Omental fat pad (tissue), 3 donors: ENCODE measurements at regions not wholly inside any gene's neighbourhood (a gene's known extent, or its start where the extent isn't known, plus 50 kb on each side); places are given as distances from the start of the nearest gene placed in this dataset.

Source experiments
- ATAC-seq: fragments of 150-250 bp; one replicate; pipeline ENCODE4 v1.9.1; 2016; ENCODE audit warnings: mild to moderate bottlenecking, moderate library complexity; ENCODE audit not compliant: low FRiP score
- DNase-seq: peaks from one replicate; pipeline ENCODE4 v3.0.0-alpha.2; 2019; ENCODE audit warnings: low spot score
- TF ChIP-seq, protein P1 (sequence below), 3 donors: fragments of 450-650 bp; IDR thresholded peaks; one replicate each; pipeline ENCODE4 v1.5.1; 2016 to 2017; ENCODE audit warnings: antibody characterized with exemption in 3 of 3, mild to moderate bottlenecking in 3 of 3, moderate library complexity in 2 of 3

DNA sequence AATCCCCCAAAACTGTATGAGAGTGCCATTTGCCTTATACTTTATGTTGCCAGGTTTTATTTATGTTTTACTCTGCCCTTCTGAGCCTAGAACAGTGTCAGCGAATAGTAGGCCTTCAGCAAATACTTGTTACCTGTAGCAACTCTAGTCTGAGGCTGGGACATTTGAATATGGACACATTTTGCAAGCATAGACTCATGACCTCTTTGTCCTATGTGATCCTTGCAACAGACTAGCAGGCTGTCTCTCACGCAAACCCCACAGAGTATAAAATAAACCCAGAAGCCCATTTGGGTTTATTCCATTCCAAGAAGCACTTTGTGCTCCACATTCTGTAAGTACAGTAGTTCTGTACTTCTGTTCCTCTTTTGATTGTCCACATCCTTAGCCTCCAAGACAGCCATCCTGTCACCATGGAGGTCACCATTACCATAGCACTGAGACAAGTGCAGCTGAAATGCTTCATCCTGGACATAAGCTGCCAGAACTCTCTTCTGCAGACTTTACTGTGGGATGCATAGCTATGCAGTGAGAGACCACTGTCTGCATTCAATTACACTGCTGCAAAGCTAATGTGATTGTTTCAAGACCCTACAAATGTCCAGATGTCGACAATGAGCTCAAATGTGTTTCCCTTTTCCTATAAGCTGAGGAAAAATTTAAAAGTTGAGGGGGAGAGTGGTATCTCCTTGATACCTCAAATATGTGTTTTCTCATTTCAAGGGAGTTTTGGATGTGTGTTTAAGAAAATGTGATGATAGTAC, 425.7 kb downstream of the PID1 start:
- no peak for DNase-seq
- TF ChIP-seq, protein P1, sequence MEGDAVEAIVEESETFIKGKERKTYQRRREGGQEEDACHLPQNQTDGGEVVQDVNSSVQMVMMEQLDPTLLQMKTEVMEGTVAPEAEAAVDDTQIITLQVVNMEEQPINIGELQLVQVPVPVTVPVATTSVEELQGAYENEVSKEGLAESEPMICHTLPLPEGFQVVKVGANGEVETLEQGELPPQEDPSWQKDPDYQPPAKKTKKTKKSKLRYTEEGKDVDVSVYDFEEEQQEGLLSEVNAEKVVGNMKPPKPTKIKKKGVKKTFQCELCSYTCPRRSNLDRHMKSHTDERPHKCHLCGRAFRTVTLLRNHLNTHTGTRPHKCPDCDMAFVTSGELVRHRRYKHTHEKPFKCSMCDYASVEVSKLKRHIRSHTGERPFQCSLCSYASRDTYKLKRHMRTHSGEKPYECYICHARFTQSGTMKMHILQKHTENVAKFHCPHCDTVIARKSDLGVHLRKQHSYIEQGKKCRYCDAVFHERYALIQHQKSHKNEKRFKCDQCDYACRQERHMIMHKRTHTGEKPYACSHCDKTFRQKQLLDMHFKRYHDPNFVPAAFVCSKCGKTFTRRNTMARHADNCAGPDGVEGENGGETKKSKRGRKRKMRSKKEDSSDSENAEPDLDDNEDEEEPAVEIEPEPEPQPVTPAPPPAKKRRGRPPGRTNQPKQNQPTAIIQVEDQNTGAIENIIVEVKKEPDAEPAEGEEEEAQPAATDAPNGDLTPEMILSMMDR (IDR thresholded peaks at IDR 0.05): no peak
- ATAC-seq: no peak

DNA sequence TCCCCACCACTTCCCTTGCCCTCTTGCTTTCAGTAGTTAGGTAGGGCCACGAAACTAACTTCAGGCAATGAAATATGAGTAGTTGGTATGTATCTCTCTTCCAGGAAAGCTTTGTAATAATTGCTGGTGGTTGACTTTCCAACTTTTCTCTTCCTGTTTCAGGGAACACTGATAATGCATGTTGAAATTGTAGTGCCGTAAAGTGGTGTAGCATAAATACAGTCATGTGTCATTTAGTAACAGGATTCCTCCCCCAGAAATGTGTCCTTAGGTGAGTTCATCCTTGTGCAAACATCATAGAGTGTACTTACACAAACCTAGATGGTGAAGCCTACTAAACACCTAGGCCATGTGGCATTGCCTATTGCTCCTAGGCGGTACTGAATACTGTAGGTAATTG, 429.2 kb downstream of the PID1 start:
- ATAC-seq (no peak), DNase-seq (no peak)
- TF ChIP-seq, protein P1 (IDR thresholded peaks at IDR 0.05): no peak

DNA sequence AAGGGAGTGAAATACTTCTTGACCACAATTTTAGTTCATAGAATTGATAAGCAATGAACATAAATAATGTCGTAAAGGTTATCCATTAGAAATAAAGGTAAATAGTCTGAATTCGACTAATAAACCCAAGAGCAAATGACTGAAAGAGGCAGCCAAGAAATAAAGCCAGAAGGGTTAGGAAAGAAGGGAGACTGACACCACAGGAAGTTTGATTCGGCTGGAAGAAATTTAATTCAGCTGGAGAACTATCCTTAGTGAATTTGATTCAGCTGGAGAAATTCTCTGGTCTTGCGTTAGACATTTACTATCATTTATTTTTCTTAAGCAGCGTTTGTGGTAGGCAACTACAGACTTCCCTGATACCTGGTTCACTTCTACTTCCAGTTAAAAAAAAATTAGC, 429.6 kb downstream of the PID1 start:
- no peak for ATAC-seq
- TF ChIP-seq, protein P1 (IDR thresholded peaks at IDR 0.05): no peak

DNA sequence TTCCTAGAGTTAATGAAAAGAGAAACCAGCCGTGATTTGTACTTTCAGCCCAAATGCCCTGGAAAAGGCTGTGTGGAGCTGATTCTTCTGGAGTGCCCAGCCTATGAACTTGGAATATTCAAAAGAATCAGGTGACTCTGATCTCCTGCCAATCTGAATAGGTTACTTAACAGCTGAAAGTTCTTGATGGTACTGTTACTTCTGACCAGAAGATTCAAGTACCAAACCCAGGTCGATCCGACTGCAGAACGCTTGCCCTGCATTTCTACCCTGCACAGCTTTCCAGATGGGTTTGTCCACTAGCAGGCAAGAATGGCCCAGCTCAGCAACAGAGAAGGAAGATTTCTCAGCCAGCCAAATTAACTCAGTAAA, 430.4 kb downstream of the PID1 start:
- no peak for ATAC-seq

More for the DNA sequence above, 429.6 kb downstream of the PID1 start:
- no peak for DNase-seq

DNA sequence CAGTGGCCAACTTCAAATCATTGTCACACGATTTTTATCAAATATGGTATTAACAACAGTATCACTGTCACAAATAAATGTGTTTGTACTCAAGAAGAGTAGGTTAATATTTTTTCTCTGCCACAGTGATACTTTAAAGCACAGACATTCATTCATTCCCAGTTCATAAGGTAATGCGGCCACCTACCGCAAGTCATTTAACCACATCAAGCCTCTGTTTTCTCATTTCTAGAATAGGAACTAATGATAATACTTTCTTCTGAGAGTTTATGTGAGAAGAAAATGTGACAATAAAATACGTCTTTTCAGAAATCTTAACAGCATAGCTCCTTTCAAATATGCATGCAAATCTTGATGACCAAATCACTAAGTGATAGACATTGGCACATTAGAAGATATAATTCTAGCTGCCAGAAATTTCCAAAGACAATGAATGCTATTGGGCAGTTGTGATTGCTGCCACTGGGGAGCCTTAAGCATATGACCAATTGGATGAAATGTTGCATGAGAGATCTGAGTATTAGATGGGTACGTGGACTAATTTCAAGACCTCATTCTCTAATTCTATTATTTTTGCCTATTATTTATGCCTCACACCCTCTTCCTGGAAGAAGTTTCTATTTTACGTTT, 430.9 kb downstream of the PID1 start:
- no peak for ATAC-seq
- TF ChIP-seq, protein P1 (IDR thresholded peaks at IDR 0.05): no peak
- DNase-seq: no peak

More for the DNA sequence above, 430.4 kb downstream of the PID1 start:
- TF ChIP-seq, protein P1 (IDR thresholded peaks at IDR 0.05): no peak
- DNase-seq: no peak

DNA sequence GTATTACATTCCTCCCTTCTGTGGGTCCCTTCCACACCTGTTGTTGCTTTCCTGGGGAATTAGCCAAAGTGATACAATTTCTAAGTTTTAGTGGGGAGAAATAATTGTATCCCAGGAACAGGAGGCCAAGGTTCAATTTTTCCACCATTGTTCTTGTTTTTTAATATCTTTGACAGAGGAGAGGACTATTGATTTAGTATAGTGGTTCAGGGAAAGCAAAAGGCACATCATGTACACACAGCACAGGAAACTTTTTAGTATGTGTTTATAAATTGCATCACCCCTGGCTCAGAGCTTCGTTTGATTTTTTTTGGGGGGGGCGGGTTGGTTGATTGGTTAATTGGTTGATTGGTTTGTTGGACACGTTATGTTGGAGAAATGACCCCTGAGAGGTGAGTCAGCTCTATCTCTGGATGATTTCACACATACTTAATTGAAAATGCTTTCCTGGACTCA, 431.6 kb downstream of the PID1 start:
- TF ChIP-seq, protein P1 (IDR thresholded peaks at IDR 0.05): no peak
- DNase-seq (no peak), ATAC-seq (no peak)

DNA sequence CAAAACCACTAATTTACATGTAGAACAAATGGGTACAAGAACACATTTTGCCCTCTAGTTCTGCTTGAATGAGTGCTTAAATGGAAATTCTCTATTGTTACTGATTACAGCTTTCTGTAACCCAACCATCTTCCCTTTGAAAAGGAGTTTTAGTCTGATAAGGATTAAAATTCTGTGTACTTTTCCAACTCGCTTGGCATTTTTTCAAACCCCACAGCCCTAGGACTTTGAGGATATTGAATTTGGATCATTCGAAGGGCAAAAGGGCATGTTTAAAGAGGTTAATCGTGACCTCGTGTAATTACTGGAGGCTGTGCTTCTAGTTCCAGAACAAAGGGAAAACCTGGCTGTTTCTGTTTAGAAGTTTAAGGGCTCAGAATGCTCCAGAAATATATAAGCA, 432.3 kb downstream of the PID1 start:
- ATAC-seq (no peak), DNase-seq (no peak)
- TF ChIP-seq, protein P1 (IDR thresholded peaks at IDR 0.05): no peak
